ENCODE measurements at regions not wholly inside any gene's neighbourhood (a gene's known extent, or its start where the extent isn't known, plus 50 kb on each side); places are given as distances from the start of the nearest gene placed in this dataset.

DNA sequence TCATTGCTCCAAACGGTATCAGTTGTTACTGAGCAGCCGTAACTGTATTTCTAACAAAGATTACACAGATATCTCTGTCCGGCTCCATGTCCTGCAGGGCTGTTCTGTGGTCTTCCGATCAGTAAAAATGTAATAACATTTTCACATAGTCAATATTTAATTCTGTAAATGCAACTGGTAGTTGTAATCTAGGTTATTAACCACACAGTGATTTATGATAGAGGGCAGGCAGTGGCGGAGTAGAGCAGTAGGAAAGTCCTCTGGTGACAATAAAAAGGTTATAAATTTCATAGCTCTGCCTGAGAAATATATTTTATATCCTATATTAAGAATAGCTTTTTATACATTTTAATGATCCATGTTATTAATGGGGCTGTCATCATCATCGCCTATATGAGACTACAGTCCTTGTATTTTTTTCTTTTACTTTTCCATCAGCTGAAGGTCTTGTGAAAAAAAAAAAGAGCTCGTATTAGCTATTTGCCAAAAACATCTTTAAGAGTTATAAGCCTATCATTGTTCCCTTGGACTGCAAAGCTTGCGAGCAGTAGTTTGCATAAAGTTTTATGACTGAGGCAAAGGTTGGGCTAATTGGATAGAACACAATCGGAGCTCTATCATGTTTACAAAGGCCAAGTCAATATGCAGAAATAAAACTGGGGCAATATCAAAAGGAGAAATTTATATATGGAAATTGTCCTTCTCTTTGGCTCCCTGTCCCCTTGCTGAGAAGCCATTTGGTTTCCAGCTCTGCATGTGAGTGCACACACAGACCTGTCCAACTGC, 648.0 kb downstream of the IRX1 start:
- no peak for DNase-seq

DNA sequence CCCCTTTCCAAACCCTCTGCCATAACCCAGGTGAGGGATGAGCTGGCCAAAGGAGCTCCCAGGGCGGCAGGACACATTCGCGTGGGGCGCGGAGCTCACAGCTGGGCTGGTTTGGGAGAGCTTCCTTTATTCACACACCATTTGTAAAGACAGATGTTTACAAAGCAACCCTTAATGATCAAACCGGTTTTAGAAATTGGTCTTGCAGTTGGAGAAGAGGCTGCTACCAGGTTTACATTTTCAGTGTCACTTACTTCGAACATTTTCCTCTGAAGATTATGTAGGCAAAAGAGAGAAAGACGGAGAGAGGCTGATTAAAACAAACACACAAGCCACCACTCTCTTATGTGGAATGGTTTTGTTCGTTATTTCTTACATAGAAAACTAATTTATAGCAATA, 648.7 kb downstream of the IRX1 start:
- DNase-seq = no peak

DNA sequence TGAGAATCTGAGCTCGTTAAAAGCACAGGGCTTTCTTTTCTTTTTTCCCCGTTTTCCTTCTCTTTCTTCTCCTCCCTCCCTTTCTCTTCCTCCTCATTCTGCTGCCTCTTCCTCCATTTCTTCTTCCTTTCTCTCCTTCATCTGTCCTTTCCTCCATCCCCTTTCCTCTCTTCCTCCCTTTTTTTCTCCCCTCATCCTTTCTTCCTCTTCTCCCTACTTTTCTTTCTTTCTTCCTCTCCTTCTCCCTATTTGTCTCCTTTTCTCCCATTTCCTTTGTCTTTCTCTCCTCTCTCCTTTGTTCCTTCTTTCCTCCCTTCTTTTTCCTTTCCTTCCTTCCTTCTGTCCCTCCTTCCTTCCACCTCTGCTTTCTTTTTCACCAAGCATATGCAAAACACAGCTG, 649.4 kb downstream of the IRX1 start:
- DNase-seq = no peak

DNA sequence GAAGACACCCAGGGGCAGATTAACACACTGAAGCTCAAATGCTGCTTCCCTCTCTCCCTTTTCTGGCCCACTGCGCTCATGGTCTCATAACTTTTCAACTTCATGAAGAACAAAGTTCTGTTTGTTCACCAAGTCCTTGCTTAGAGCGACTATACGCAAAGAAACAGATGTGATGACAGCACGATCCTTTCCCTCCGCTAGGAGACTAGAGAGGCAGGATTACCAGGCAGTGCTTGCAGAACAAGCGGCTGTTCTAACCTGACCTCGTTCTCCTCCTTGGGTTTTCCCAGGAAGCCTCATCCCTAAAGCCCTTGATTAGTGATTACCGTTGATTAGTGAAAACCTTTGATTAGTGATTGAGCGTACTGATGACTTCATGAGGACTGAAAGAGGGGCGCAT, 649.9 kb downstream of the IRX1 start:
- no peak for DNase-seq

GRCh38 chr5:4246447-4246846, 650.8 kb downstream of the IRX1 start:
- DNase-seq = no peak

DNA sequence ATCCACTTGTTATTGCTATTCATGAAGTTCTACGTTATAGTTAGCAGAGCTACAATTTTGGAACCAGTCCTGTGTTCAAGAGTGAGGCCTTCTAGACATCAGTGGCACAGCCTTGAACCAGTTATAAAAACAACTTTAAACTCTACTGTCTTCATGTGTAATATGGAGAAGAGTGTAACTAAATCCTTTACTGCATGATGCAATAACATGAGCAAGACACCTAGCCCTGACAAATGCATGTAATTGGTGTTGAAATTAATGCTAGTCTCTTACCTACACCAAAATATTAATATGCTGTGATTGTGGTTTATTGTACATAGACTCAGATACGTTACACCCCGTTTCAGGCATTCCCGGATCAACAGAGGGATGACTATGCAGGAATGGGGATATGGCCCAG, 654.6 kb downstream of the IRX1 start:
- no peak for DNase-seq

GRCh38 chr5:4252385-4252784, 656.8 kb downstream of the IRX1 start:
- DNase-seq = no peak

DNA sequence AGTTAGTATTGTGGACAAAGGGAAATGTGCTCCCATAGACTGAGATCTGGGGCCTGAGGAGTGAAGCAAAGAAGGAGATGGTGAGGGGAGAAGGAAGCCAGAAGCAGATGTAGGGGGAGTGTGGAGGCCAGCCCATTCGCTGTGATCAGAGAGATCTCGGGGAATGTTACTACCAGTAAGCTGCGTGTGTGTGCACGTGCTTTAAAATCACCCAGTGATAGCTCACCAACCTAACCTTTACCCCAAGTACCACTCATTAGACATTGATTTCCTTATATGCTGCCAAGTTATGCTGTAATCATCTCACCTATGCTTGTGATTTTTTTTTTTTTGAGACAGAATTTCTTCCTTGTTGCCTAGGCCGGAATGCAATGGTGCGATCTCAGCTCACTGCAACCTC, 659.1 kb downstream of the IRX1 start:
- no peak for DNase-seq

GRCh38 chr5:4255441-4255840, 659.8 kb downstream of the IRX1 start:
- DNase-seq = no peak

DNA sequence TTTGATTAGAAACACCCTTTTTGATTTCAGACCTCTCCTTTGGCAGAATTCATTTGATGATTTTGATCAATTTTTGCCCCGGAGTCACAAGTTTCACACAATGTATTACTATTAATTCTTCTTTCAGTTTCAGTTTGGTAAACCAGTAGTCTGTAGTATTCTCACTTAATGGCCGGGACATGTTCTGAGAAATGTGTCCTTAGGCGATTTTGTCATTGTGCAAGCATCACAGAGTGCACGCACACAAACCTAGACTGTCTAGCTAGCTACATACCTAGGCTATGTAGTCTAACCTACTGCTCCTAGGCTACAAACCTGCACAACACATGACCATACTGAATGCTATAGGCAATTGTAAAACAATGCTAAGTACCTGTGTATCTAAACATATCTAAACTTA, 662.5 kb downstream of the IRX1 start:
- DNase-seq = no peak

DNA sequence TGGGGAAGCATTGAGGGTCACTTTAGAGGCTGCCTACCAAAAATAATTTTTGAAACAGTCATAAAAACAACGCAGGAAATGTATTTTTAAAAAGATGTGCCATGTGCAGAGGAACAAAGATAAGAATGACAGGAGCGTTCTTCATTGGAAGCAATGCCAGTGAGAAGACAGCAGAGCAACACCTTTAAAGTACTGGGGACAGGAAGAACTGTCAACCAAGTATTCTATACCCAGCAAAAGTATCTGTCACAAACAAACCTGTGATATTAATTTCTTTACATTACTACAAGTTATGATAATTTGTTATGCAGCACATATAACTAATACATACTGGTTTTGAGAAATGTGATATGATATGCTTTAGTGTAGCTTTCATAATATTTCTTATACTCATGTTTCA, 675.6 kb downstream of the IRX1 start:
- no peak for DNase-seq

DNA sequence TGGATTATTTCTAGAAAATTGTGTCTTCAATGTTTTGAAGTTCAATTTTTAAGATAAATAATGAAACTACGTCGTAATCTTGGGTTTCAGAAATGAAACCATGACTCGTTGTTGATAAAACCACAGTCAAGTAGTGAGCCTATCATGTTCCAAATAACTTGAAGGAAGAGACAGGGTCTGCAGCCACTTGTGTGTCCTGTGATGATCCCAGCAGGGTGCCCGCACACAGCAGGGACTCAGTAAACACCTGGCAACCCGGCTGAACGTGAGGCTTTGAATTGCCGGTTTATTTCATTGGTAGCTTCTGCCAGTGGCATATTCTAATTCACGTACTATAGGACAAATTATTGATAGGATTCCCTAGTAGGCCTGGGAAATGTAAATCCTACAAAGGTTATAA, 679.6 kb downstream of the IRX1 start:
- DNase-seq = no peak

- no peak for DNase-seq
Observed at GRCh38 chr5:4294878-4295277, 699.2 kb downstream of the IRX1 start.

DNA sequence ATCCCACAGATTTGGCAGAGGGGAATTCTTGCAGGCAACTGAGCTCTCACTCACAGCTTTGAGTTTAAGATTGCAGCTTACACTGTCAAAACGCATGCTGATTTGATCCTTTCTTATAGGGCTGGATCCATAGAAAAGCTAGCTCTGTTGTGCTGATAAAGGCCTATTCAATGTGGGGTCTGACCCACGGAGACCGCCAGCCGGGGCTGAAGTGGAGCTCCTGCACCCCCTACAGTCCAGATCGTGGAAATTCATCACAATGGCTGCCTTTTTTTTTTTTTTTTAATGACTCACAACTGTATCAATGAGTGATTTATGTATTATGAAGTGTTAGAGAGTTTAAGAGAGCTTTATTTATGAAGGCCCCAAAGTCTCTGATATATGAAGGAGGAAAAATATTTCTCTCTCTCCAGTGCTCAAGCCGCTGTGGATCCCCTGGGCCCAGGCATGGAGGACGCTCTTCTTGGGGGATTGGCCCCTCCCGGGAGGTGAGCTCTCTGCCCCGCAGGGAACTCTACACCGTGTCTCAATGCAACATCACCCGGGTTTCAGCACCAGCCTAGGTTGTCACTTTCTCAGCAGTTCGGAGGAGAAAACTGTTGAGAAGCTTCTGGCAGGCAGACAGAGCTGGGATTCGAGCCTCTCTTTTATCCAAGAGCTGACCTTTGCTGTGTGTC, 700.2 kb downstream of the IRX1 start:
- peak; percentile 63 for DNase-seq

- no peak for DNase-seq
Observed at GRCh38 chr5:4306057-4306456, 710.4 kb downstream of the IRX1 start.

DNA sequence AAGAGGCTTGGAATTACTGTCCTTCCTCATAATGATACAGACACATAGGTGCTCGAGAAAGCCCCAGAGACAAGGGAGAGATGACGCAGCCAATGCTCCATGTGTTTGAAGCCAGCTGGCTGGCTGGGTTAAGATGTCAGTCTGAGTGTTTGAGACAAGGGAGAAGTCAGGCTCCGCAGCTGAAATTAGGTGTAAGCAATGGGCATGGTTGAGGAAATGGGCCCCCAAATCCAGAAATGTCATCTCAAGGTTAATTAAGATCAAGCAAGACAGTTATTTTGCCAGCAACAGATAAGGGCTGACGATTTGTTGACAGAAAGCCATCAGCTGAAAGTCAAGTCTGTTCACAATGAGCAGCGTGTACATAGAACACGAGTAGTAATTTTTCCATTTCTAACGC, 713.4 kb downstream of the IRX1 start:
- DNase-seq = no peak

DNA sequence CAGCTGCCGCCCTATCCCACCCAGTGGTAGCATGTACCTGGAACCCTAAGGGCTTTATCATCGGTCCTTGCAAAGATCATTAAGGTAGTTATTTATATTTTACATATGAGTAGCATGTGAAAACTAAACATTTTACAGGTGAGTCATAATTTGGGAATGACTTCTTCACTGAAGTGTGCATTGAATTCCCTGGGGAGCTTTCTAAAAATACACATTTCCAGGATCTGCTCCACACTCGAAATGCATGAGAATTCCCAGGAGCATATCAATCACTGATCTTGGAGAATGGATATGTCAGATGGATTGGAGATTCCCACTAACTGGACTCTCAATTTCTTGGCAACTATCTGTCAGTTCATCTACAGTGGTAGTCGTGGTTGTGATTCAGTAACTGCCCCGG, 717.5 kb downstream of the IRX1 start:
- no peak for DNase-seq

DNA sequence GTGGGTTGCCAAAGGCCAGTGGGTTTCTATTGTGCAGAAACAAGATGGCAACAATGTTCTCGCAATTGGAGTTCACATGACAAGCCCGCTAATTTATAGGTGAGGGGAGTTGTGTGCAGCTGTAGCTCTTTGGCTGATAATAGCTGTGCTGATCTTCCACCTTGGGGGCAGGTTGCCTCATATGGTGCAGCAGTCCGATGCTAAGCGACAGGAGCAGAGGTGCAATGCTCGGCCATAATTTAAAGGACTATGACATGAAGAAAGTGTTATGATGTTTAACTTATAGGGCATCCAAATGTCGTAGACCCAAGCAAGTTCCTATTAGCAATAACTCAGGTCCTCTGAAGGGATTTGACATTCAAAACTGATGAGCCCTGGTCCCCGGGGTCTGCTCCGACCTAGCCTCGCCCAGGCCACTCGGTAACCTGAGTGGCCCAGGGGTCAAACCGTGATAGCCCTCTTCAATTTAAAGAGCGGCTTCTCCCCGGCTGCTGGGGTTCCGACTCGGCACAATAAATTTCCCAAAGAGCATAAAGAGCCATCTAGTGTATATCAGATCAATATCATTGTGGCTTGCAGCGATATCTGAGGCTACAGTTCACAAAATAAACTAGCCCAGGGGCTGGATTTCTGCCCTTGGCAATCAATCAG, 724.0 kb downstream of the IRX1 start:
- DNase-seq = no peak

GRCh38 chr5:4330327-4330726, 734.7 kb downstream of the IRX1 start:
- no peak for DNase-seq

- DNase-seq = no peak
Observed at GRCh38 chr5:4335078-4335477, 739.4 kb downstream of the IRX1 start.

DNA sequence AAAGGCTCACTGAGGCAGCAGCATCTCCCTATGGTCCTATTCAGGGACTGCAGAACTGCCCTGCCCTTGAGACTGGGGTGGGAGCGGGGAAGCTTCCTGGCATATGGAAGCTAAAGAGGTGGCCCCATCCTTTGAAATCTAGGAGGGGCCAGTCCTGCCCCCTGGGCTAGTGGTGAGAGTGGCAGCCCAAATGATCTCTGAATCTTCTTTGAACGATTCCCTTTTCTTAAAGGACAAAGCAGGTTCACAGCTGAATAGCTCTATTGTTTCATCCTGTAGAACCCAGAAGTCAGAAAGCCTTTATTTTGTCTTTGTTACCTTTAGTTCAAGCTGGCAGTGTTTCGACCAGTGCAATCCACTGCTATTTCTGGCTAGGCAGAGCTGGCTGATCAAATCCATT, 741.9 kb downstream of the IRX1 start:
- DNase-seq = no peak

- no peak for DNase-seq
Observed at GRCh38 chr5:4339949-4340348, 744.3 kb downstream of the IRX1 start.

DNA sequence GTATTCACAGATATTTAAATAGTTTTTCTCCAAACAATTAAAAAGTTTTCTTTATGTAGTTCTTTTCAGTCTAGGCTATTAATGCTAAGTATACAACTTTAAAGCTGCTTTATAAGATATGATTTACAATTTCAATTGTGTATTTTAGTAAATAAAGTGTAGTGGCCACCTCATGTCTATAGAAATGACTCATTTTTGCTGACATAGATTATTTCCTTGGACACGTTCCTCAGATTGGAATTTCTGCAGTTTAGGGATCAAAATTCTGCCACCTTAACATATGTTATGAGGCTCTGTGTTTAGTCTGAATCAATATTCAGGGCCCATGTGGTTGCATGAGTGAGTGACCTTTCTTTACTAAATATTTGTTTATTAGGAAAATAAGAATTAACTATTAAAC, 750.2 kb downstream of the IRX1 start:
- DNase-seq = no peak

- DNase-seq = no peak
Observed at GRCh38 chr5:4348423-4348822, 752.8 kb downstream of the IRX1 start.
